ENCODE measurements at regions not wholly inside any gene's neighbourhood (a gene's known extent, or its start where the extent isn't known, plus 50 kb on each side); places are given as distances from the start of the nearest gene placed in this dataset.

- DNase-seq: no peak
- H3K4me3 Mint-ChIP-seq: no peak overlapping the region
- no peak overlapping the region for H3K27ac Mint-ChIP-seq
- no peaks in the 10 kb centered on the region for H3K9me3 Mint-ChIP-seq (ENCODE audit: low read depth)
- no peaks in the 10 kb centered on the region for H3K4me1 Mint-ChIP-seq
- H3K36me3 Mint-ChIP-seq: no peaks in the 10 kb centered on the region
- CTCF ChIA-PET: no interaction called here
- ATAC-seq: no peak
- no peaks in the 10 kb centered on the region for H3K27me3 Mint-ChIP-seq
Measured at GRCh38 chr4:46484881-46485280, 95.0 kb upstream of the GABRA2 start.

GRCh38 chr4:46462733-46463132 lies 72.8 kb upstream of the GABRA2 start:
- H3K4me3 Mint-ChIP-seq: no peak overlapping the region
- CTCF ChIA-PET: no interaction called here
- ATAC-seq: no peak
- H3K27me3 Mint-ChIP-seq: no peaks in the 10 kb centered on the region
- no peaks in the 10 kb centered on the region for H3K36me3 Mint-ChIP-seq
- H3K4me1 Mint-ChIP-seq: no peaks in the 10 kb centered on the region
- H3K9me3 Mint-ChIP-seq (ENCODE audit: low read depth): peaks cover 6% of the 10 kb centered on the region
- no peak overlapping the region for H3K27ac Mint-ChIP-seq
- DNase-seq: no peak

DNA sequence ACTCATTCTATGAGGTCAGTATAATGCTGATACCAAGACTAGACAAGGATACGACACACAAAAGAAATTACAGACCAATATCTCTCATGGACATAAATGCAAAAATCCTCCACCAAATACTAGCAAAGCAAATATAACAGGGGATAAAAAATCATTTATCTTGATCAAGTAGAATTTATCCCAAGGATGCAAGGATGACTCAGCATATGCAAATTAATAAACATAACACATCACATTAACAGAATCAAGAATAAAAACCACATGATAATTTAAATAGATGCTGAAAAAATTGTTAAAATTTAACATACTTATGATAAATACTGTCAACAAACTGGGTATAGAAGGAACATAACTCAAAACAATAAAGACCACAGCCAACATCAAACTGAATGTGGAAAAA lies 69.4 kb upstream of the GABRA2 start:
- Mint-ChIP-seq H3K9me3 (ENCODE audit: low read depth) (peaks cover 2% of the 10 kb centered on the region), H3K4me1 (no peaks in the 10 kb centered on the region), H3K36me3 (no peaks in the 10 kb centered on the region), H3K27ac (no peak overlapping the region), H3K27me3 (no peaks in the 10 kb centered on the region), H3K4me3 (no peak overlapping the region)
- no peak for DNase-seq
- CTCF ChIA-PET: no interaction called here
- no peak for ATAC-seq

DNA sequence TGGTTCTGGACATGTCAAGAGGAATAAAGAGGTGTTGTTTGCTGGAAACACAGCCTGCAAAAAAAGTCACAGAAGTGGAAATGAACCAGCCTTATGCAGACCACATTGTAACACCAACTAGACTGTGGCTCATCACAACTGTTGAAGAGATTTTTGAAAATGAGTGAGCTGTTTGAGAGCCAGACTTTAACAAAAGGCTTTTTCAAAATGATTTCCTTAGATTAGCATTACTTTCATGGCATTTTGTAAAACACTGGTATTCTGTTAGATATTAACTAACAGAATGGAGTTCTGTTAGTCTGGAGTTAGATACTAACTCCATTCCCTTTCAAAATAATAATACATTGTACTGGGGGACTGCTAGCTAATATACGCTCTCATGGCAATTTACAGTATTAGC lies 60.6 kb upstream of the GABRA2 start:
- Mint-ChIP-seq H3K4me1 (no peaks in the 10 kb centered on the region), H3K9me3 (ENCODE audit: low read depth) (peaks cover 6% of the 10 kb centered on the region), H3K27me3 (no peaks in the 10 kb centered on the region), H3K4me3 (no peak overlapping the region), H3K27ac (no peak overlapping the region), H3K36me3 (no peaks in the 10 kb centered on the region)
- ATAC-seq (no peak), DNase-seq (no peak)
- CTCF ChIA-PET: no interaction called here

DNA sequence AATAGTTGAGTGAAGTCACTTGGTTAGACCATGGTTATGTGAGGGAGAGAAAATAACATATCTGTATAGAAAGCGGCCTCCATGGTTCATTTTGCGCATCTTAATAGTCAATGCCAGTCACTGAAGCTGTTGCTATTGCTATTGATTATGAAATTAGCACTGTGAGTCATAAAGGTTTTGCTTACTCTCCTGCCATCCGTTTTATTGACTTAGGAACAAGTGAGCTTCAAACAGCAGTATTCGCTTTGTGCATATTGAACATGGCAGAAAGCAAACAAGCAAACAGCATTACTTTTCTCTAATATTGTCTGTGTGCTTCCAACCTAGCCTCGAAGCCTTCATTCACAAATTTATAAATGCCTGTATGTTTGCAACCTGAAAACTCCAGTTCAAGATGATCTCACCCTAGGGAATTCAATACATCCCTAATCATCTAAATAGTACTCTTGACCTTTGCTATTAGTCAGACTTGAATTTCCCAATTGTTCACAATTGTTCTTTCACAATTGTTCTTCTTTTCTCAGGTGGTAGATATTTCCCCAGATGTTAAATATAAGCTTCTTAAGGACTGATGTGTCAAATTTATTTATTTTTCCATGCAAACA lies 55.9 kb upstream of the GABRA2 start:
- Mint-ChIP-seq H3K9me3 (ENCODE audit: low read depth) (peaks cover 7% of the 10 kb centered on the region), H3K27ac (no peak overlapping the region), H3K27me3 (no peaks in the 10 kb centered on the region), H3K4me1 (no peaks in the 10 kb centered on the region), H3K4me3 (no peak overlapping the region), H3K36me3 (no peaks in the 10 kb centered on the region)
- CTCF ChIA-PET: no interaction called here
- ATAC-seq (no peak), DNase-seq (no peak)

GRCh38 chr4:46444318-46445000 lies 54.5 kb upstream of the GABRA2 start:
- Mint-ChIP-seq H3K4me1 (no peaks in the 10 kb centered on the region), H3K27ac (no peak overlapping the region), H3K4me3 (no peak overlapping the region), H3K27me3 (no peaks in the 10 kb centered on the region), H3K9me3 (ENCODE audit: low read depth) (peaks cover 9% of the 10 kb centered on the region), H3K36me3 (no peaks in the 10 kb centered on the region)
- ATAC-seq (no peak), DNase-seq (no peak)
- CTCF ChIA-PET: no interaction called here

- Mint-ChIP-seq H3K36me3 (no peaks in the 10 kb centered on the region), H3K27me3 (no peaks in the 10 kb centered on the region), H3K27ac (no peak overlapping the region), H3K9me3 (ENCODE audit: low read depth) (peaks cover 9% of the 10 kb centered on the region), H3K4me1 (no peaks in the 10 kb centered on the region), H3K4me3 (no peak overlapping the region)
- CTCF ChIA-PET: no interaction called here
- DNase-seq (no peak), ATAC-seq (no peak)
Measured at GRCh38 chr4:46442963-46443362, 53.0 kb upstream of the GABRA2 start.

GRCh38 chr4:46441136-46441859 lies 51.4 kb upstream of the GABRA2 start:
- Mint-ChIP-seq H3K27ac (no peak overlapping the region), H3K4me3 (no peak overlapping the region), H3K36me3 (no peaks in the 10 kb centered on the region), H3K4me1 (no peaks in the 10 kb centered on the region), H3K27me3 (no peaks in the 10 kb centered on the region), H3K9me3 (ENCODE audit: low read depth) (peaks cover 9% of the 10 kb centered on the region)
- no peak for ATAC-seq
- no peak for DNase-seq
- CTCF ChIA-PET: no interaction called here
